Stimulated activated CD4-positive, alpha-beta T cell treated with anti-CD3 and anti-CD28 coated beads, TNF-alpha, amount 100 ng/mL, for 48 hours (primary cell): ENCODE measurements at regions not wholly inside any gene's neighbourhood (a gene's known extent, or its start where the extent isn't known, plus 50 kb on each side); places are given as distances from the start of the nearest gene placed in this dataset.

Experiments
- DNase-seq, 3 donors: peaks; one replicate each; pipeline ENCODE4 v3.0.0-alpha.2; 2020; ENCODE audit warnings: low read depth in 3 of 3

GRCh38 chr2:236717120-236717519 lies 147.5 kb downstream of the ACKR3 start:
- DNase-seq = no peak

DNA sequence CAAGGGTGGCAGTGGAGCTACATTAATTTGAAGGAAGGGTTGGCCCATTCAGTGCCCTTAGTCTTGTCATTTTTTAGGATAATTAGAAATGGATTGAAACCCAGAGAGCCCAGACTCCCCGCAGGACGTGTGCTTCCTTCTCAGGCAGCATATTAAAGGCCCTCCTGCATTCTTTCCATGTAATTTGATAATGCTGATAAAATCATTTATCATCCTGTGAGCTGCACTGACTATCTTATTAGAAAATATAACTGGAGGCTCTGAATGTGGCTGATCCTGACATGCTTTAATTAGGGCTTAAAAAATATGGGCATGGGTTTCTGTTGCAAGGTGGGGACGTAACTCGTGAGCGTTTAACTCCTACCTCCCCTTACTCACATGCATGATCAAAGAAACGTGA lies 148.1 kb downstream of the ACKR3 start:
- no peak for DNase-seq

GRCh38 chr2:236718207-236718992 lies 148.8 kb downstream of the ACKR3 start:
- DNase-seq = no peak

DNA sequence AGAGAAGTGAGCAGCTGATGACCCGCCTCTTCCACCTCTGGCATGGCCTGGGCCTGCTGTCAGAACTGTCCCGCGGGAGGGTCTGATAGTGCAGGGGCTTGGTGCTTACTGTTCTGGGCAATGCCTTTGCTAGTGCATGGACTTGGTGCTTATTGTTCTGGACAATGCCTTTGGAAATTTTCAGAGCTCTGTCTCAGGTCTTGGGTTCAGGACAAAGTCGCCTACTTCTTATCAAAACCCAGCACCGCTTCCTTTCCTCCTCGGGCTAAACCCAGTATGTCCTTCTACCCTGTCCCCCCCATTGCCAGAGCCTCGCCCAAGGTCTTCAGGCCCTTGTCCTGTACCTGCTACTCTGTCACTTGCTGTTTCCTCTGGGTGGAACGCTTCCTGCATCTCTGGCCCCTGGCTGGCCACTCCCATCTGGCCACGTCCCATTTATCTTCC lies 149.6 kb downstream of the ACKR3 start:
- no peak for DNase-seq

- DNase-seq = no peak
Observed at GRCh38 chr2:236720974-236721540, 151.4 kb downstream of the ACKR3 start.

DNA sequence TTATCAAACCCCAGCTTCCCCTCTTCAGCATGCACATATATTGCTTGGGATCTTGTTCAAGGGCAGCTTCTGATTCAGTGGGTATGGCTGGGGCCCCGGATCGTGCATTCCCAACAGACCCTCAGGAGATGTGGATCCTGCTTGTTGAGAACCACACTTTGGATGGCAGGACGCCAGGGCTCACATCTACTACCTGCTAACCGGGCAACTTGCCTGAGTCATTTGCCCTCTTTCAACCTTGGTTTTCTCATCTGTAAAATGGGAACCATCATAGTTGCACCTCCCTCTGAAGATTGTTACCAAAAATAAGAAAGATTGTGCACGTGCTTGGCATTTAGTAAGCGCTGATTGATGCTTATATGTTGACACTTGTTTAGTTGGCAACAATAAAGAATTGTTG lies 154.6 kb downstream of the ACKR3 start:
- no peak for DNase-seq

DNA sequence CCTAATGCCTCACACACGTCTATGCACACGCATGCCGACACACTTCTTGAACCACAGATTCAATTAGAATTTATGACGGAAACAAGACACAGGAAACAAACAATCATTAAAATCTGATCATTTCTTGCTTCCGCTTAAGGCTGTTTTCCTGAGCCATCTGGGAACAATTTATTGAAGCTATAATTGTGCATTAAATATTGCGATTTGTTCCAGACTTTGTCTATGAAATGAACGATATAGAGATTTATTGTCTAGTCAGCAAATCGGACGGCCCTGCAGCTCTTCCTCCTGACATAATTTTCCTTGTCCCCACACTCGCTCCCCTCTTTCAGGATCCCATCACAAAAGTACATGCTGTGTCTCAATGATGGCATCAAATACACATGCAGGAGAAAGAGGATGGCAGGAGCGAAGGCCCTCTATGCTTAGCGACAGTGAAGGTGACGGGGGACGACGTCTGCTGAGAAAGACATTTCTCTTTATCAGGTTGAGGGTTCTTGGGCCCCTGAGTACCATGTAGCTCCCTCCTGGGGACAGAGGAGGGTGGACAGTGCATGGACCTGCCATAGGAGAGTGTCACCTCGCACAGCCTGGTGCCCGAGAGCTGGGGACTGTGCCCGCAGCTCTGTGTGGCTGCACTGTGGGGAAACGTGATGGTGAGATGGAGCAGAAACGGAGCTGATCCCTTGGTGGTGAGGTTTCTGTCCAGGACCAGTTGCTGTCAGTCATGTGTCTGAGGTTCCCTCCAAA lies 157.3 kb downstream of the ACKR3 start:
- no peak for DNase-seq

DNA sequence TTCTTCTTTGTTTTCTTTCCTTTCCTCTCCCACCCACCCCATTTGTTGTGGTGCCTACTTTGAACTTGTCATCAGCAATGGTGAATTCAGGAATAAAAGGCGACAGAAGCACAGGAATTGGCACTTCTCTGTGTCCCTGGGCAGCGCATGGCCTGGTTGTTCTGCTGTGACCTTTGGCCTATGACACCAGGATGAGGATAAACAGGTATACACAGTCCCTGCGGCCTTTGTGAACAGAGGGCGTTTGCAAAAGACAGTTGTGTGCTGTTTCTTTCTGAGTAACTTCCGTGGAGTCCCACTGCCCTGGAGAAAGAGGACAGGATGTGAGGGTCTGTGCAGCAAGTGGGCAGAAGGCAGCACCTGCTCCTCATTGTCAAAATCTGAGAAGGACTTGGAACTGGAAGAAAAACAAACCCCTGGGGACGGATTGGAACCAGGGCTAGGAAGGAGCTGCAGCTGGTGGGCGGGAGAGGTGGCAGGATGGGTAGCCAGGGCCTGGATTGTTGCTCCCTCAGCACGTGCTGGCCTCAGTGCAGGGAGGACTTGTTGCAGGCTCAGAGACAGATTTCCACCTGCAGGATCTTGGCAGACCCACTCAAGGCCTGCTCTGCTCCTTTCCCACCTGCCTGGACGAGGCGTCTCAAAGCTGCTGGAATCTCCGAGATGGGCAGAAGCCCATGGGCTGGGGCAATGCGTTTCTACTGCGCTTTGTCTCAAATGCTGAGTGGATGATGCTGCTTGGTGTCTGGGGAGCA lies 159.5 kb downstream of the ACKR3 start:
- DNase-seq = no peak

DNA sequence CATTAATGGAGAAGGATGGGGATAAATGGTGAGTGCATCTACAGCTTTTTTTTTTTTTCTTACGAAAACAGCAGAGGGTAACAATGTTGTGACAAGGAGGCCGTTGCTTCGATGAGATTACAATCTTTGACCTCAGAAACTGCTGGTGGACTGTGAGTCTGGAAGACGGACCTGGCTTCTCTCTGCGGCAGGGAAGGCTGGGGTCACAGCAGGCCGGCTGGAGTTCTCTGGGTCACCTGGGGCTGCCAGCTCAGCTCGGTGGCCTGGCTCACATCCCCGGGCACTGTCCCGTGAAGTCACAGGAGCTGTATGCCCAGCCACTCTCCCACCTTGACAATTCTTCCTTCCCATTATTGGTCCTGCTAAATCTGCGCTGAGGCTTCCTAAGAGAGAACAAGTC lies 160.8 kb downstream of the ACKR3 start:
- no peak for DNase-seq

DNA sequence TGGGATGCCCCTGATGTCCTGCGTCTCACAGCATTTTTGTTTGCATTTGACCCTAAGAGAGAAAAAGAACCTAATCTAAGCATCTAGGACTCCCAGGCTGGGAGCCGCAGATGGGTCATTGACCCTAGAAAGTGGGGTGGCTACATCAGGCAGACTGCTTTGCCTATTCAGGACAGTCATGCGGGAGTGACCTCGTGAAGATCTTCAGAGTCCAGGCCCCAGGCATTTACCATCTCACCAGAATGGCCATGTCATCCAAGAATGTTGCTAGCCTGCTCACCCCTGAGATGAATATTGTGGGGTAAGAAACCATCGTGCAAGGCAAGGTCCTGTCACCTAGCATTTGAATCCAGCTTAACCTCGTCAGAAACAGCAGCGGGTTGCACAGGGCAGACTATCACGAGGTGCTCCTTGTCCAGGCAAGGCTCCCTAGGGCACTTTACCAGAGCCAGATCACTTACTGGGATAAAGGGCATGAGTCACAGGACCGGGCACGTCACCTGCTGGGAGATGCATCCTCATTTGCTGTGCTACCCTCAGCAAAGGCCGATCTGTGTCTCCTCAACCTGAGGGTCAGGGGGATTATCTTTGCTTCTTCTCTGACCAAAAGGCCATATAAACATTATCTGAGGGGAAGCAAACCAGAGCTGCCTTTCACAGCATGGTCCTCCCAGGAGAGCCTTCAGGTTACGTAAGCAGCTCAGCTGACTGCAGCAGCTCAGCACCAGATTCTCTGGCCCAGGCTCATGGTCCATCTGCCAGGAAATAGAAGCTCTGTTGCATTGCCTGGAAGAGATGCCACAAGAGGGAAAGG lies 162.3 kb downstream of the ACKR3 start:
- DNase-seq = no peak

DNA sequence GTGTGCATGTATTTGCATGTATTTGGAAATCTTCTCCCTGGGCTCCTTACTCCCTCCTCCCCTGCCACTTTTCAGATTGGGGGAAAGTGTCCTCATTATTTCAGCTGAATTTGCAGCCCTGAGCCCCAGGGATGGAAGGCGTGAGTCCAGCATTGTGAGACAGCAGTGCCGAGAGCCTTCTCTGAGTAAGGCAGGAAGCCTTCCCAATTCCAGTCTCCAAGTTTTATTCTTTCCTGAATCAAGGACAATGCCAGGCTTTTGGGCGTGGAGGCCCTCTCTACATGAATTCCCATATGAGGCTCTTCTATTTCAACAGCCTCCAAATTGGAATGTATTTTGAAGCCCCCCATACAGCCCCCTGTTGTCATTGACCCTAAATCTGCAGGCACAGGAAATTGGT lies 163.5 kb downstream of the ACKR3 start:
- DNase-seq = no peak

- DNase-seq = no peak
Observed at GRCh38 chr2:236735825-236736238, 166.2 kb downstream of the ACKR3 start.

DNA sequence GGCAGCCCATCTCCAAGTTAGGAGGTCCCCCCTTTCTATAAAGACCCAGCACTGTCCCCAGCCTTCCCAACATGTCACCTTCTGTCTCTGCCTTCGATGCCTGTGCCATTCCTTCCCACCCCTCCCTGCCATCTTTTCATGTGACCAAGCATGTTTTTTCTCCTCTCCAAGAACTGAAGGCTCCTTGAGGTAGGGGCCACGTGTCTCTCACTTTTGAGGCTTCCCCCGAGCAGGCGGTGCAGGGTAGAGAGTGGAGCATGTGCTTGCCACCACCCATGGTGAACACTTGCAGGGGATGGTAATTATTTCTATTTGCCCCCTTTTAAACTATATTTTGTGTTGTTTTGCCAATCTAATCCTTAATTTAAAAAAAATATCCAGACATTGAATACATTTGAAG lies 168.4 kb downstream of the ACKR3 start:
- no peak for DNase-seq

- no peak for DNase-seq
Observed at GRCh38 chr2:236738896-236739295, 169.3 kb downstream of the ACKR3 start.

GRCh38 chr2:236739663-236740062 lies 170.0 kb downstream of the ACKR3 start:
- DNase-seq = no peak

DNA sequence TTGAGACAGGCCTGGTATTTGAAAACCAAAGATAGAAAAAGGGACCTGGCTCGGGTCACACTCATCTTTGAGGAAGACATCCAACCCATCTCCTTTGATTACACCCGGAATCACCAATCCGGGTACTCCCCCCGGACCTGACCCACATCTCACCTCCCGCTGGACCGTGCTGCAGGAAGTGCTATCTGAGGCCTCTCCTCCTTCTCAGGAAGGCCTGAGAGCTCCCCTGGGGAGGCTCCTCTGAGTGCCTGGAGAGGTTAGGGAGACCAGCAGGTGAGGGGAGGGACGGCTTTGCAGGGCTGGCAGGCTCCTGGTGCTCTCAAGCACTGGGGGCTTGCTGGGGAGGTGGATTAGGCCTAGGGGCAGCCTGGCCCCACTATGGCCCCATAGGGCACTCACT lies 170.9 kb downstream of the ACKR3 start:
- no peak for DNase-seq

- no peak for DNase-seq
Observed at GRCh38 chr2:236743039-236743920, 173.7 kb downstream of the ACKR3 start.

GRCh38 chr2:236743921-236744280 lies 174.3 kb downstream of the ACKR3 start:
- DNase-seq = no peak

GRCh38 chr2:236744281-236744705 lies 174.7 kb downstream of the ACKR3 start:
- no peak for DNase-seq

- DNase-seq = no peak
Observed at GRCh38 chr2:236744716-236745115, 175.1 kb downstream of the ACKR3 start.
